HCT116 (cell line): ENCODE measurements at regions not wholly inside any gene's neighbourhood (a gene's known extent, or its start where the extent isn't known, plus 50 kb on each side); places are given as distances from the start of the nearest gene placed in this dataset.

Source experiments
- ATAC-seq: fragments of 200-7000 bp; cut with Tn5 transposase; 2 replicates; pipeline ENCODE4 v1.9.1; 2020; ENCODE audit warnings: mild to moderate bottlenecking, moderate library complexity
- BruUV-seq: library from RNA; stranded (reverse); fragments of 400-500 nt; replicated peaks from 2 replicates; lab custom pipeline; 2021; lab: Mats Ljungman, UMichigan
- CTCF ChIA-PET: fragments of 300-600 bp; sonication (Branson Sonifier 250); formaldehyde crosslinking; loops from one replicate; lab custom pipeline; 2021; ENCODE audit warnings: antibody characterized with exemption; lab: Charles Lee
- POLR2A ChIA-PET: fragments of 300-600, 350-600 bp; sonication (Branson Sonifier 250); formaldehyde crosslinking; loops from one replicate; lab custom pipeline; 2021; ENCODE audit warnings: antibody characterized with exemption; lab: Charles Lee
- RAD21 ChIA-PET, 2 experiments: fragments of 300-600 bp; sonication (Branson Sonifier 250); formaldehyde crosslinking; loops; one replicate each; lab custom pipeline; 2023; ENCODE audit warnings: low total read pairs in 2 of 2; ENCODE audit not compliant: uncharacterized antibody in 2 of 2, unreplicated experiment in 2 of 2, low non-redundant PET in 1 of 2; lab: Charles Lee
- DNase-seq: peaks from one replicate; pipeline ENCODE4 v3.0.0-alpha.2; 2010; ENCODE audit warnings: low read depth, low spot score
- H2AFZ ChIP-seq: fragments of 200-600 bp; shearing (Covaris generic), sonication (generic); 2 replicates; pipeline ENCODE4 v1.6.1; 2017; ENCODE audit warnings: low read depth, mixed run types, mixed read lengths, antibody characterized with exemption, low read length; ENCODE audit not compliant: poor library complexity, severe bottlenecking
- H3K27ac ChIP-seq: 2 replicates; pipeline ENCODE4 v1.5.1; 2012; ENCODE audit warnings: low read depth, low read length
- H3K27me3 ChIP-seq: fragments of 200-600 bp; sonication (generic); 2 replicates; pipeline ENCODE4 v1.6.1; 2016; ENCODE audit warnings: mixed run types, low read length, mixed read lengths; ENCODE audit not compliant: insufficient read depth
- H3K36me3 ChIP-seq, 2 experiments: fragments of 200-500 bp in 1 of 2; fragments of 200-600 bp in 1 of 2; sonication (Bioruptor generic) in 1 of 2; sonication (generic) in 1 of 2; 2 replicates each; pipeline versions ENCODE4 v1.5.1 to v1.6.1; 2014 to 2016; ENCODE audit warnings: low read length in 2 of 2, inconsistent platforms in 1 of 2, mixed read lengths in 1 of 2, mixed run types in 1 of 2; ENCODE audit not compliant: insufficient read depth in 2 of 2, control insufficient read depth in 1 of 2
- H3K4me1 ChIP-seq, 2 experiments: fragments of 200-600 bp in 1 of 2; sonication (generic) in 1 of 2; 2 replicates each; pipeline versions ENCODE4 v1.5.1 to v1.6.1; 2012 to 2017; ENCODE audit warnings: low read length in 2 of 2, inconsistent platforms in 1 of 2, mild to moderate bottlenecking in 1 of 2, mixed read lengths in 1 of 2, mixed run types in 1 of 2, moderate library complexity in 1 of 2; ENCODE audit not compliant: insufficient read depth in 2 of 2, control insufficient read depth in 1 of 2
- H3K4me2 ChIP-seq: fragments of 200-600 bp; sonication (generic); 2 replicates; pipeline ENCODE4 v1.6.1; 2017; ENCODE audit warnings: mixed run types, low read length, mixed read lengths
- H3K4me3 ChIP-seq, 2 experiments: fragments of 200-600 bp in 1 of 2; sonication (generic) in 1 of 2; replicated peaks in 1 of 2; 2 replicates each; pipeline ENCODE4 v1.5.1; 2011 to 2016; ENCODE audit warnings: low read length in 2 of 2, control low read depth in 1 of 2, low read depth in 1 of 2, mild to moderate bottlenecking in 1 of 2, mixed read lengths in 1 of 2, mixed run types in 1 of 2
- H3K79me2 ChIP-seq: fragments of 200-600 bp; sonication (generic); 2 replicates; pipeline ENCODE4 v1.6.1; 2017; ENCODE audit warnings: mild to moderate bottlenecking, mixed run types, low read length, moderate library complexity, mixed read lengths; ENCODE audit not compliant: insufficient read depth
- H3K9ac ChIP-seq: fragments of 200-600 bp; sonication (generic); 2 replicates; pipeline ENCODE4 v1.6.1; 2016; ENCODE audit warnings: low read length, mixed read lengths
- H3K9me2 ChIP-seq: fragments of 200-600 bp; sonication (generic), shearing (Covaris generic); 2 replicates; pipeline ENCODE4 v1.6.1; 2017; ENCODE audit warnings: mixed run types, mild to moderate bottlenecking, moderate library complexity; ENCODE audit not compliant: insufficient read depth
- H3K9me3 ChIP-seq, 2 experiments: fragments of 200-500 bp in 1 of 2; fragments of 200-600 bp in 1 of 2; sonication (Bioruptor generic) in 1 of 2; sonication (generic) in 1 of 2; 2 replicates each; pipeline ENCODE4 v1.6.1; 2014 to 2017; ENCODE audit warnings: low read length in 2 of 2, mixed read lengths in 2 of 2, inconsistent platforms in 1 of 2, low read depth in 1 of 2, mild to moderate bottlenecking in 1 of 2, mixed run types in 1 of 2, moderate library complexity in 1 of 2; ENCODE audit not compliant: control insufficient read depth in 1 of 2, insufficient read depth in 1 of 2
- H4K20me1 ChIP-seq: fragments of 200-600 bp; sonication (generic), shearing (Covaris generic); 2 replicates; pipeline ENCODE4 v1.6.1; 2017; ENCODE audit warnings: mixed run types, mild to moderate bottlenecking, moderate library complexity; ENCODE audit not compliant: insufficient read depth
- CEBPB ChIP-seq: IDR thresholded peaks from 2 replicates; pipeline ENCODE4 v1.6.1; 2012; ENCODE audit warnings: low read depth
- ELF1 ChIP-seq: IDR thresholded peaks from 2 replicates; pipeline ENCODE4 v1.6.1; 2012; ENCODE audit warnings: low read depth, borderline replicate concordance
- EZH2phosphoT487 ChIP-seq: fragments of 200-600 bp; IDR thresholded peaks from 2 replicates; pipeline ENCODE4 v1.6.1; 2018; ENCODE audit warnings: antibody characterized with exemption, borderline replicate concordance
- FOSL1 ChIP-seq: IDR thresholded peaks from 2 replicates; pipeline ENCODE4 v1.6.1; 2012; ENCODE audit warnings: low read depth
- POLR2A ChIP-seq: IDR thresholded peaks from 2 replicates; pipeline ENCODE4 v1.7.0; 2011; ENCODE audit warnings: borderline replicate concordance; ENCODE audit not compliant: insufficient read depth, insufficient read length; ENCODE audit errors: extremely low read depth
- RAD21 ChIP-seq: IDR thresholded peaks from 2 replicates; pipeline ENCODE4 v1.6.1; 2012; ENCODE audit warnings: low read depth, mild to moderate bottlenecking
- SP1 ChIP-seq: IDR thresholded peaks from 2 replicates; pipeline ENCODE4 v1.6.1; 2012; ENCODE audit warnings: low read depth
- SRF ChIP-seq: IDR thresholded peaks from 2 replicates; pipeline ENCODE4 v1.6.1; 2012; ENCODE audit warnings: low read depth
- TCF7L2 ChIP-seq: IDR thresholded peaks from 2 replicates; pipeline ENCODE4 v1.7.0; 2011; ENCODE audit warnings: borderline replicate concordance, inconsistent platforms; ENCODE audit not compliant: insufficient read depth, insufficient read length; ENCODE audit errors: extremely low read depth
- YY1 ChIP-seq: IDR thresholded peaks from 2 replicates; pipeline ENCODE4 v1.6.1; 2011; ENCODE audit warnings: low read length, low read depth, moderate library complexity, mild to moderate bottlenecking; ENCODE audit not compliant: insufficient replicate concordance; ENCODE audit errors: extremely low read depth
- ZFX ChIP-seq: fragments of 450-650 bp; IDR thresholded peaks from 2 replicates; pipeline ENCODE4 v1.6.1; 2017
- ZNF274 ChIP-seq: fragments of 200-500 bp; sonication (Bioruptor generic); IDR thresholded peaks from 2 replicates; pipeline ENCODE4 v1.6.1; 2014; ENCODE audit warnings: mild to moderate bottlenecking, low read depth, low read length, inconsistent platforms
- intact Hi-C: fragments of 100-400 bp; cut with micrococcal nuclease; formaldehyde crosslinking; loops from 2 replicates; pipeline ENCODE4 v1.10.0; 2022
- TF ChIP-seq, protein P1 (sequence below), 3 experiments: fragments of 200-600 bp in 1 of 3; sonication (generic) in 1 of 3; IDR thresholded peaks in 2 of 3; conservative IDR thresholded peaks in 1 of 3; 2 replicates each; pipeline ENCODE4 v1.5.1; 2012 to 2017; ENCODE audit warnings: low read depth in 2 of 3, low read length in 2 of 3, antibody characterized with exemption in 1 of 3, borderline replicate concordance in 1 of 3, control low read depth in 1 of 3, mild to moderate bottlenecking in 1 of 3, mixed read lengths in 1 of 3, mixed run types in 1 of 3, moderate library complexity in 1 of 3; ENCODE audit not compliant: insufficient read depth in 1 of 3
- TF ChIP-seq, protein P2 (sequence below): IDR thresholded peaks from 2 replicates; pipeline ENCODE4 v1.6.1; 2012

DNA sequence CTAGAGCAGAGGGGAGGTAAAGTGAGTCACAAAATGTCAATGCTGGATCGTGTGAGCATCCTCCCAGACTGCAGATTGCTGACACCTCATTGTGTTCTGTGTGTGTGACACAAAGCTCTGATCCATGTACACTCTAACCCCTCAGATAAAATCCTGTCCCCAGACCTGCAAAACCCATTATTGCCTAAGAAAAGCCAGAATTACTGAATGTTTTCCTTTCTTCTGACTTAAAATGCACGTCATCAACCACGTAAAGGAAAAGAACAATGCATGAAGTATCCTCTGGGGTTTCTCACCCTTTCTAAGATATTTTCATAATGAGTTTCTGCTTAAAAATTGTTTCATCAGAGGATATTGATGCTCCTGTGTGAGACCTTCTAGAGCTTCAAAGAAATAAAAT lies 218.0 kb upstream of the PREP start (continued):
- TF ChIP-seq, protein P1, sequence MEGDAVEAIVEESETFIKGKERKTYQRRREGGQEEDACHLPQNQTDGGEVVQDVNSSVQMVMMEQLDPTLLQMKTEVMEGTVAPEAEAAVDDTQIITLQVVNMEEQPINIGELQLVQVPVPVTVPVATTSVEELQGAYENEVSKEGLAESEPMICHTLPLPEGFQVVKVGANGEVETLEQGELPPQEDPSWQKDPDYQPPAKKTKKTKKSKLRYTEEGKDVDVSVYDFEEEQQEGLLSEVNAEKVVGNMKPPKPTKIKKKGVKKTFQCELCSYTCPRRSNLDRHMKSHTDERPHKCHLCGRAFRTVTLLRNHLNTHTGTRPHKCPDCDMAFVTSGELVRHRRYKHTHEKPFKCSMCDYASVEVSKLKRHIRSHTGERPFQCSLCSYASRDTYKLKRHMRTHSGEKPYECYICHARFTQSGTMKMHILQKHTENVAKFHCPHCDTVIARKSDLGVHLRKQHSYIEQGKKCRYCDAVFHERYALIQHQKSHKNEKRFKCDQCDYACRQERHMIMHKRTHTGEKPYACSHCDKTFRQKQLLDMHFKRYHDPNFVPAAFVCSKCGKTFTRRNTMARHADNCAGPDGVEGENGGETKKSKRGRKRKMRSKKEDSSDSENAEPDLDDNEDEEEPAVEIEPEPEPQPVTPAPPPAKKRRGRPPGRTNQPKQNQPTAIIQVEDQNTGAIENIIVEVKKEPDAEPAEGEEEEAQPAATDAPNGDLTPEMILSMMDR (IDR thresholded peaks at IDR 0.05 in 2 of 3, conservative IDR thresholded peaks at IDR 0.05 in 1 of 3; ENCODE audit: borderline replicate concordance in 1 of 3, insufficient read depth in 1 of 3, low read depth in 2 of 3, low read length in 2 of 3) = no peak

DNA sequence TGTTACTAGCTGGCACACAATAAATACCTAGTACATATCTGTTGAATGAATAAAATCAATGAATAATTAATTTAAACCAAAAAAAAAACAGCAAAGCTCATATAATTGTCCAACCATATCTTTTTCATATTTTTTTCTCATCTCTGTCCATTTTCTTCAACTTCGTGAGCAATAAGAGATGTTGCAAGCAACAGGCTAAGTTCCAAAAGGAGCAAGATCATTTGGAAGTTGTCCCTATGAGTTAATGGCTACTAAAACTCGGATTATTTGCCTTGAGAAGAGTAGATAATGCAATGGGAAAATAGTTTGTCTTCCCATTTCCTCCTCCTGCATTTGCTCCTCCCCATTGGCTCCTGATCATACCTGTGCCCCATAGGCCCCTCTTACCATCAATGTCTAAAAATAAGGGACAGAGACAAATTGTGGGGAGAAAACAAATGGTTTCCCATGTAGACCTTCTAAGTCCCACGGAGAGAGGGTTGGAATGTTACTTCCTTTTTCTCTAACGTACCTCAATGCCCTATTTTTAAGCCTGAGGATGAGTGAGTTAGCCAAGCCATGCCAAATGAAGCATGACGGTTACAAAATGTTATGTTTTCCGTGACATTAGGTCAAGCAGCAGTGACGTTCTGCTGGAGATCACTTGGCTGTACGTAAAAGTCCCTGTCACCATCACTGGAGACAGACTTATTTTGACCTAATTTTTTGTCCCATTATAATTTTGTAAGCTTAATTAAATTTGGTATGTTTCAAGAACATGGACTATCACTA lies 217.3 kb upstream of the PREP start:
- Histone ChIP-seq H3K4me3 (no peak overlapping the region), H3K9ac (no peak overlapping the region), H3K9me2 (no peaks in the 10 kb centered on the region), H3K4me2 (no peak overlapping the region), H3K36me3 (no peaks in the 10 kb centered on the region), H2AFZ (no peak overlapping the region), H3K27ac (no peak overlapping the region), H3K9me3 (no peaks in the 10 kb centered on the region), H3K79me2 (no peaks in the 10 kb centered on the region), H3K27me3 (no peaks in the 10 kb centered on the region), H3K4me1 (no peaks in the 10 kb centered on the region), H4K20me1 (no peaks in the 10 kb centered on the region)
- RAD21 ChIA-PET = no interaction called here
- CTCF ChIA-PET = no interaction called here
- no peak for TF ChIP-seq POLR2A
- TF ChIP-seq ELF1 = no peak
- TF ChIP-seq SP1 = no peak
- TF ChIP-seq CEBPB = no peak
- TF ChIP-seq, protein P2, sequence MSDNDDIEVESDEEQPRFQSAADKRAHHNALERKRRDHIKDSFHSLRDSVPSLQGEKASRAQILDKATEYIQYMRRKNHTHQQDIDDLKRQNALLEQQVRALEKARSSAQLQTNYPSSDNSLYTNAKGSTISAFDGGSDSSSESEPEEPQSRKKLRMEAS = no peak
- no peak for TF ChIP-seq SRF
- TF ChIP-seq EZH2phosphoT487 = no peak
- no peak for TF ChIP-seq ZFX
- TF ChIP-seq TCF7L2 = no peak
- no peak for TF ChIP-seq YY1
- TF ChIP-seq RAD21 = no peak
- no peak for TF ChIP-seq FOSL1
- TF ChIP-seq ZNF274 = no peak
- no peak for ATAC-seq
- DNase-seq = no peak
- intact Hi-C loops = no loop called here
- POLR2A ChIA-PET = no interaction called here
- BruUV-seq = no TSS peak
